K562 (cell line): ENCODE measurements at regions not wholly inside any gene's neighbourhood (a gene's known extent, or its start where the extent isn't known, plus 50 kb on each side); places are given as distances from the start of the nearest gene placed in this dataset.

Experiments
- ATF1 ChIP-seq, 2 experiments: fragments of 450-650 bp in 1 of 2; IDR thresholded peaks; 2 replicates each; pipeline ENCODE4 v1.6.1; 2016; ENCODE audit warnings: missing compliant biosample characterization in 1 of 2, missing genetic modification characterization in 1 of 2
- FOXK2 ChIP-seq, 2 experiments: fragments of 450-650 bp; IDR thresholded peaks in 1 of 2; conservative IDR thresholded peaks in 1 of 2; 2 replicates each; pipeline ENCODE4 v1.6.1; 2016; ENCODE audit warnings: low read depth in 2 of 2, mild to moderate bottlenecking in 1 of 2
- JUND ChIP-seq, 2 experiments: IDR thresholded peaks; 2 replicates in 1 of 2; 3 replicates in 1 of 2; pipeline ENCODE4 v1.6.1; 2011; ENCODE audit warnings: borderline replicate concordance in 2 of 2, low read depth in 2 of 2, low read length in 2 of 2, improper control_type of control experiment in 1 of 2, missing biosample characterization in 1 of 2, missing genetic modification characterization in 1 of 2, missing genetic modification reagents in 1 of 2
- NFYB ChIP-seq: IDR thresholded peaks from 2 replicates; pipeline ENCODE4 v1.6.1; 2011; ENCODE audit warnings: mild to moderate bottlenecking, moderate library complexity; ENCODE audit not compliant: insufficient read length; ENCODE audit errors: extremely low read depth
- POLR2A ChIP-seq: fragments of 450-650 bp; conservative IDR thresholded peaks from 2 replicates; pipeline ENCODE4 v1.6.1; 2016
- RFX5 ChIP-seq: IDR thresholded peaks from 2 replicates; pipeline ENCODE4 v1.6.1; 2011; ENCODE audit warnings: low read depth, mild to moderate bottlenecking, improper control_type of control experiment, low read length
- ZNF507 ChIP-seq: conservative IDR thresholded peaks from 2 replicates; pipeline ENCODE4 v1.6.1; 2017; ENCODE audit warnings: missing genetic modification characterization, missing compliant biosample characterization
- TF ChIP-seq, protein P1 (sequence below), 3 experiments: IDR thresholded peaks in 2 of 3; conservative IDR thresholded peaks in 1 of 3; 2 replicates each; pipeline ENCODE4 v1.5.1; 2011 to 2012; ENCODE audit warnings: low read length in 3 of 3, mild to moderate bottlenecking in 3 of 3, control low read depth in 2 of 3, improper control_type of control experiment in 1 of 3, inconsistent platforms in 1 of 3, low read depth in 1 of 3, mixed read lengths in 1 of 3, moderate library complexity in 1 of 3; ENCODE audit not compliant: insufficient read depth in 2 of 3
- TF ChIP-seq, protein P2 (sequence below): fragments of 150-350 bp; conservative IDR thresholded peaks from 2 replicates; pipeline ENCODE4 v1.6.1; 2014; ENCODE audit warnings: low read length
- TF ChIP-seq, protein P3 (sequence below): IDR thresholded peaks from 3 replicates; pipeline ENCODE4 v1.6.1; 2011; ENCODE audit warnings: borderline replicate concordance, mild to moderate bottlenecking; ENCODE audit not compliant: insufficient read length, insufficient read depth

DNA sequence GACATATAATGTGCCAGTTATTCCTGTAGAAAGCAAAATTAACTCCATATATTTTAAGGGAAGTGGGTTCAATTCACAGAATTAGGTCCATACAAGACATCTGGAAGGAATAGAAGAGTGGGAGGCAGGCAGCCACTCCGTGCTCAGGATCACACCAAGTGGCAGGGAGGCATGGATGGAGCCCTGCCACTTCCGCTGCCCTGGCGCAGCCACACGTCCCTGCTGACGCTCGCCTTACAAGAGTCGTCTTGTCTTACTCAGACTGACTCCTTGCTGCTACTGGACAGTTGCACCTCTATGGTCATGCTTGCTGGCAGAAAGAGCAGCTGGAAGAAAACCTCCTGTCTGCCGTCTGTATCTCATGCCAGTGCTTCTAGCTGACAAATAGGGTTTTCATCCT is 579.9 kb upstream of the POM121L12 start:
- TF ChIP-seq, protein P1, sequence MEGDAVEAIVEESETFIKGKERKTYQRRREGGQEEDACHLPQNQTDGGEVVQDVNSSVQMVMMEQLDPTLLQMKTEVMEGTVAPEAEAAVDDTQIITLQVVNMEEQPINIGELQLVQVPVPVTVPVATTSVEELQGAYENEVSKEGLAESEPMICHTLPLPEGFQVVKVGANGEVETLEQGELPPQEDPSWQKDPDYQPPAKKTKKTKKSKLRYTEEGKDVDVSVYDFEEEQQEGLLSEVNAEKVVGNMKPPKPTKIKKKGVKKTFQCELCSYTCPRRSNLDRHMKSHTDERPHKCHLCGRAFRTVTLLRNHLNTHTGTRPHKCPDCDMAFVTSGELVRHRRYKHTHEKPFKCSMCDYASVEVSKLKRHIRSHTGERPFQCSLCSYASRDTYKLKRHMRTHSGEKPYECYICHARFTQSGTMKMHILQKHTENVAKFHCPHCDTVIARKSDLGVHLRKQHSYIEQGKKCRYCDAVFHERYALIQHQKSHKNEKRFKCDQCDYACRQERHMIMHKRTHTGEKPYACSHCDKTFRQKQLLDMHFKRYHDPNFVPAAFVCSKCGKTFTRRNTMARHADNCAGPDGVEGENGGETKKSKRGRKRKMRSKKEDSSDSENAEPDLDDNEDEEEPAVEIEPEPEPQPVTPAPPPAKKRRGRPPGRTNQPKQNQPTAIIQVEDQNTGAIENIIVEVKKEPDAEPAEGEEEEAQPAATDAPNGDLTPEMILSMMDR (IDR thresholded peaks at IDR 0.05 in 2 of 3, conservative IDR thresholded peaks at IDR 0.05 in 1 of 3; ENCODE audit: insufficient read depth in 2 of 3, low read depth in 1 of 3, low read length in 3 of 3) = no peak
- TF ChIP-seq FOXK2 (conservative IDR thresholded peaks at IDR 0.05 in 1 of 2, IDR thresholded peaks at IDR 0.05 in 1 of 2; ENCODE audit: low read depth in 2 of 2) (no peak), POLR2A (no peak), JUND (IDR thresholded peaks at IDR 0.05; ENCODE audit: borderline replicate concordance, low read depth, low read length) (no peak), JUND (tag; IDR thresholded peaks at IDR 0.05; ENCODE audit: borderline replicate concordance, low read depth, low read length) (no peak), ZNF507 (tag) (no peak), RFX5 (no peak), NFYB (no peak), ATF1 (CRISPR knock-in tag; IDR thresholded peaks at IDR 0.05) (no peak), ATF1 (tag; IDR thresholded peaks at IDR 0.05) (no peak)
- TF ChIP-seq, protein P2, sequence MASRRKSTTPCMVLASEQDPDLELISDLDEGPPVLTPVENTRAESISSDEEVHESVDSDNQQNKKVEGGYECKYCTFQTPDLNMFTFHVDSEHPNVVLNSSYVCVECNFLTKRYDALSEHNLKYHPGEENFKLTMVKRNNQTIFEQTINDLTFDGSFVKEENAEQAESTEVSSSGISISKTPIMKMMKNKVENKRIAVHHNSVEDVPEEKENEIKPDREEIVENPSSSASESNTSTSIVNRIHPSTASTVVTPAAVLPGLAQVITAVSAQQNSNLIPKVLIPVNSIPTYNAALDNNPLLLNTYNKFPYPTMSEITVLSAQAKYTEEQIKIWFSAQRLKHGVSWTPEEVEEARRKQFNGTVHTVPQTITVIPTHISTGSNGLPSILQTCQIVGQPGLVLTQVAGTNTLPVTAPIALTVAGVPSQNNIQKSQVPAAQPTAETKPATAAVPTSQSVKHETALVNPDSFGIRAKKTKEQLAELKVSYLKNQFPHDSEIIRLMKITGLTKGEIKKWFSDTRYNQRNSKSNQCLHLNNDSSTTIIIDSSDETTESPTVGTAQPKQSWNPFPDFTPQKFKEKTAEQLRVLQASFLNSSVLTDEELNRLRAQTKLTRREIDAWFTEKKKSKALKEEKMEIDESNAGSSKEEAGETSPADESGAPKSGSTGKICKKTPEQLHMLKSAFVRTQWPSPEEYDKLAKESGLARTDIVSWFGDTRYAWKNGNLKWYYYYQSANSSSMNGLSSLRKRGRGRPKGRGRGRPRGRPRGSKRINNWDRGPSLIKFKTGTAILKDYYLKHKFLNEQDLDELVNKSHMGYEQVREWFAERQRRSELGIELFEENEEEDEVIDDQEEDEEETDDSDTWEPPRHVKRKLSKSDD = no peak
- TF ChIP-seq, protein P3, sequence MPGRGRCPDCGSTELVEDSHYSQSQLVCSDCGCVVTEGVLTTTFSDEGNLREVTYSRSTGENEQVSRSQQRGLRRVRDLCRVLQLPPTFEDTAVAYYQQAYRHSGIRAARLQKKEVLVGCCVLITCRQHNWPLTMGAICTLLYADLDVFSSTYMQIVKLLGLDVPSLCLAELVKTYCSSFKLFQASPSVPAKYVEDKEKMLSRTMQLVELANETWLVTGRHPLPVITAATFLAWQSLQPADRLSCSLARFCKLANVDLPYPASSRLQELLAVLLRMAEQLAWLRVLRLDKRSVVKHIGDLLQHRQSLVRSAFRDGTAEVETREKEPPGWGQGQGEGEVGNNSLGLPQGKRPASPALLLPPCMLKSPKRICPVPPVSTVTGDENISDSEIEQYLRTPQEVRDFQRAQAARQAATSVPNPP = no peak
